SK-N-SH (cell line): ENCODE measurements at regions not wholly inside any gene's neighbourhood (a gene's known extent, or its start where the extent isn't known, plus 50 kb on each side); places are given as distances from the start of the nearest gene placed in this dataset.

ENCODE experiments used
- CTCF ChIA-PET: fragments of 300-600, 350-600 bp; formaldehyde crosslinking; extraction: SDS; loops from one replicate; lab custom pipeline; 2021; lab: Yijun Ruan, JAX
- POLR2A ChIA-PET: fragments of 350-600 bp; sonication (Branson Sonifier 250); formaldehyde crosslinking; extraction: SDS; loops from one replicate; lab custom pipeline; 2020; ENCODE audit warnings: antibody characterized with exemption, inconsistent platforms; lab: Yijun Ruan, JAX
- DNase-seq: peaks from one replicate; pipeline ENCODE4 v3.0.0; 2012
- H2AFZ ChIP-seq: fragments of 200-600 bp; sonication (generic); 2 replicates; pipeline ENCODE4 v1.8.1; 2016; ENCODE audit warnings: antibody characterized with exemption, mild to moderate bottlenecking, low read depth
- H3F3A ChIP-seq: fragments of 200-600 bp; sonication (generic); replicated peaks from 2 replicates; pipeline ENCODE3; 2016; ENCODE audit warnings: antibody characterized with exemption, mild to moderate bottlenecking; ENCODE audit not compliant: insufficient read depth
- H3K27ac ChIP-seq, 2 experiments: fragments of 200-500 bp in 1 of 2; fragments of 200-600 bp in 1 of 2; sonication (Bioruptor generic) in 1 of 2; sonication (generic), shearing (Covaris generic) in 1 of 2; 2 replicates each; pipeline versions ENCODE4 v1.5.1 to v1.6.1; 2014 to 2016; ENCODE audit warnings: low read depth in 2 of 2, inconsistent platforms in 1 of 2, low read length in 1 of 2, mild to moderate bottlenecking in 1 of 2, mixed read lengths in 1 of 2
- H3K27me3 ChIP-seq: fragments of 200-600 bp; sonication (generic), shearing (Covaris generic); 2 replicates; pipeline ENCODE4 v1.6.1; 2016; ENCODE audit warnings: mixed run types; ENCODE audit not compliant: insufficient read depth
- H3K36me3 ChIP-seq, 2 experiments: fragments of 200-500 bp in 1 of 2; fragments of 200-600 bp in 1 of 2; sonication (Bioruptor generic) in 1 of 2; sonication (generic) in 1 of 2; replicated peaks in 1 of 2; 2 replicates each; pipeline versions ENCODE3 to v1.5.1; 2014 to 2016; ENCODE audit warnings: low read length in 1 of 2, mild to moderate bottlenecking in 1 of 2; ENCODE audit not compliant: insufficient read depth in 2 of 2, control insufficient read depth in 1 of 2
- H3K4me1 ChIP-seq, 2 experiments: fragments of 200-500 bp in 1 of 2; fragments of 200-600 bp in 1 of 2; sonication (Bioruptor generic) in 1 of 2; sonication (generic), shearing (Covaris generic) in 1 of 2; 2 replicates each; pipeline versions ENCODE4 v1.5.1 to v1.6.1; 2014 to 2016; ENCODE audit warnings: low read depth in 1 of 2, low read length in 1 of 2, mixed run types in 1 of 2; ENCODE audit not compliant: insufficient read depth in 2 of 2, control insufficient read depth in 1 of 2
- H3K4me2 ChIP-seq: fragments of 200-600 bp; sonication (generic), shearing (Covaris generic); 2 replicates; pipeline ENCODE4 v1.6.1; 2017; ENCODE audit warnings: mixed run types
- H3K4me3 ChIP-seq, 2 experiments: fragments of 200-500 bp in 1 of 2; fragments of 200-600 bp in 1 of 2; sonication (Bioruptor generic) in 1 of 2; sonication (generic), shearing (Covaris generic) in 1 of 2; 2 replicates each; pipeline versions ENCODE4 v1.5.1 to v1.8.1; 2014 to 2016; ENCODE audit warnings: low read depth in 2 of 2, inconsistent platforms in 1 of 2, low read length in 1 of 2, mild to moderate bottlenecking in 1 of 2, mixed read lengths in 1 of 2, moderate library complexity in 1 of 2
- H3K79me2 ChIP-seq: fragments of 200-600 bp; sonication (generic); 2 replicates; pipeline ENCODE4 v1.8.1; 2017; ENCODE audit warnings: mild to moderate bottlenecking; ENCODE audit not compliant: insufficient read depth
- H3K9ac ChIP-seq: fragments of 200-600 bp; sonication (generic); 2 replicates; pipeline ENCODE4 v1.6.1; 2017; ENCODE audit warnings: mixed run types
- H3K9me2 ChIP-seq: fragments of 200-600 bp; sonication (generic); 2 replicates; pipeline ENCODE4 v1.6.1; 2017; ENCODE audit warnings: mixed run types
- H3K9me3 ChIP-seq: fragments of 200-600 bp; sonication (generic); 2 replicates; pipeline ENCODE4 v1.6.1; 2017; ENCODE audit warnings: mixed run types, mild to moderate bottlenecking, moderate library complexity
- H4K20me1 ChIP-seq: fragments of 200-600 bp; sonication (generic); 2 replicates; pipeline ENCODE4 v1.6.1; 2017; ENCODE audit warnings: mild to moderate bottlenecking, mixed run types; ENCODE audit not compliant: insufficient read depth
- CHD2 ChIP-seq: fragments of 150-350 bp; IDR thresholded peaks from 2 replicates; pipeline ENCODE4 v1.6.1; 2018; ENCODE audit warnings: low read length; ENCODE audit not compliant: partially characterized antibody
- ELF1 ChIP-seq: IDR thresholded peaks from 2 replicates; pipeline ENCODE4 v1.4.0; 2012
- EP300 ChIP-seq, 2 experiments: IDR thresholded peaks; 2 replicates each; pipeline versions ENCODE4 v1.4.0 to v1.6.1; 2012; ENCODE audit warnings: borderline replicate concordance in 1 of 2, low read depth in 1 of 2, low read length in 1 of 2
- FOXJ3 ChIP-seq: sonication (generic); formaldehyde crosslinking; IDR thresholded peaks from 2 replicates; pipeline ENCODE4 v1.5.1; 2020; ENCODE audit warnings: mild to moderate bottlenecking, missing genetic modification reagents
- GABPA ChIP-seq: IDR thresholded peaks from 2 replicates; pipeline ENCODE4 v1.4.0; 2012; ENCODE audit warnings: low read depth, mild to moderate bottlenecking
- GATA2 ChIP-seq: sonication (generic); formaldehyde crosslinking; IDR thresholded peaks from 2 replicates; pipeline ENCODE4 v1.5.0; 2020; ENCODE audit warnings: mild to moderate bottlenecking, missing genetic modification reagents
- IRF3 ChIP-seq: fragments of 150-350 bp; IDR thresholded peaks from 2 replicates; pipeline ENCODE4 v1.6.1; 2016; ENCODE audit warnings: mild to moderate bottlenecking, low read depth, low read length
- PBX3 ChIP-seq: IDR thresholded peaks from 2 replicates; pipeline ENCODE4; 2012
- POLR2AphosphoS5 ChIP-seq: IDR thresholded peaks from 2 replicates; pipeline ENCODE4 v1.6.1; 2012; ENCODE audit warnings: low read depth, low read length
- RFX5 ChIP-seq: IDR thresholded peaks from 2 replicates; pipeline ENCODE4 v1.6.1; 2012; ENCODE audit warnings: mild to moderate bottlenecking, improper control_type of control experiment, low read length
- SIN3A ChIP-seq: IDR thresholded peaks from 2 replicates; pipeline ENCODE4 v1.6.1; 2012; ENCODE audit warnings: low read depth, mild to moderate bottlenecking, low read length, moderate library complexity, borderline replicate concordance
- SMC3 ChIP-seq: IDR thresholded peaks from 2 replicates; pipeline ENCODE4 v1.6.1; 2012; ENCODE audit warnings: low read depth, low read length, improper control_type of control experiment
- TAF1 ChIP-seq: IDR thresholded peaks from 2 replicates; pipeline ENCODE4 v1.6.1; 2012; ENCODE audit warnings: low read depth, mild to moderate bottlenecking, low read length, moderate library complexity, borderline replicate concordance
- TCF12 ChIP-seq: IDR thresholded peaks from 2 replicates; pipeline ENCODE4 v1.4.0; 2012
- TEAD4 ChIP-seq: IDR thresholded peaks from 2 replicates; pipeline ENCODE4 v1.4.0; 2012; ENCODE audit warnings: mild to moderate bottlenecking, borderline replicate concordance; ENCODE audit not compliant: insufficient read depth
- USF1 ChIP-seq: IDR thresholded peaks from 2 replicates; pipeline ENCODE4 v1.4.0; 2012; ENCODE audit warnings: low read depth, borderline replicate concordance
- YY1 ChIP-seq: IDR thresholded peaks from 2 replicates; pipeline ENCODE4 v1.4.0; 2012; ENCODE audit warnings: low read depth, mild to moderate bottlenecking
- ZBTB33 ChIP-seq: IDR thresholded peaks from 2 replicates; pipeline ENCODE4 v1.4.0; 2012; ENCODE audit warnings: low read depth, borderline replicate concordance
- WGBS: methylation state at CpG from one replicate; pipeline ENCODE4 v1.1.6; 2017; ENCODE audit warnings: low lambda C conversion rate; 5-methylcytosine and 5-hydroxymethylcytosine counted together

GRCh38 chr2:125596612-125597011 is 1059.3 kb upstream of the GYPC start:
- 3% methylated on average over 3 of the region's 3 CpGs for WGBS
- no peak for DNase-seq

GRCh38 chr2:125615438-125615837 is 1040.5 kb upstream of the GYPC start:
- Histone ChIP-seq H3K9me2 (no peaks in the 10 kb centered on the region), H3F3A (no peaks in the 10 kb centered on the region), H3K4me3 (no peak overlapping the region), H3K9me3 (no peaks in the 10 kb centered on the region), H3K9ac (no peak overlapping the region), H3K4me1 (no peaks in the 10 kb centered on the region), H3K27me3 (no peaks in the 10 kb centered on the region), H4K20me1 (no peaks in the 10 kb centered on the region), H3K36me3 (no peaks in the 10 kb centered on the region), H3K27ac (no peak overlapping the region), H3K79me2 (no peaks in the 10 kb centered on the region), H2AFZ (no peak overlapping the region), H3K4me2 (no peak overlapping the region)
- CTCF ChIA-PET = no interaction called here
- POLR2A ChIA-PET = no interaction called here
- WGBS = 13% methylated on average over 3 of the region's 3 CpGs
- TF ChIP-seq SMC3 = no peak
- no peak for TF ChIP-seq CHD2
- TF ChIP-seq ELF1 = no peak
- TF ChIP-seq RFX5 = no peak
- no peak for TF ChIP-seq ZBTB33
- TF ChIP-seq SIN3A = no peak
- TF ChIP-seq FOXJ3 (CRISPR knock-in tag) = no peak
- no peak for TF ChIP-seq IRF3
- no peak for TF ChIP-seq YY1
- no peak for TF ChIP-seq TCF12
- no peak for DNase-seq

More at GRCh38 chr2:125596612-125597011, 1059.3 kb upstream of the GYPC start:
- Histone ChIP-seq H3K27ac (no peak overlapping the region), H3K4me1 (no peaks in the 10 kb centered on the region; a peak in 1 of 4 replicates), H4K20me1 (no peaks in the 10 kb centered on the region), H3K27me3 (no peaks in the 10 kb centered on the region), H3K9me3 (peaks cover 4% of the 10 kb centered on the region; the same call in 1 of the 2 replicates), H3K9ac (no peak overlapping the region), H3K4me2 (no peak overlapping the region), H3K4me3 (no peak overlapping the region), H2AFZ (no peak overlapping the region), H3K36me3 (no peaks in the 10 kb centered on the region), H3K9me2 (no peaks in the 10 kb centered on the region), H3F3A (no peaks in the 10 kb centered on the region), H3K79me2 (no peaks in the 10 kb centered on the region)
- POLR2A ChIA-PET = no interaction called here
- CTCF ChIA-PET = no interaction called here
- no peak for TF ChIP-seq ZBTB33
- no peak for TF ChIP-seq ELF1
- no peak for TF ChIP-seq TAF1
- TF ChIP-seq CHD2 = no peak
- no peak for TF ChIP-seq GABPA
- no peak for TF ChIP-seq EP300 (IDR thresholded peaks at IDR 0.05; ENCODE audit: borderline replicate concordance in 1 of 2, low read depth in 1 of 2, low read length in 1 of 2)
- no peak for TF ChIP-seq USF1
- no peak for TF ChIP-seq POLR2AphosphoS5
- TF ChIP-seq SMC3 = no peak
- no peak for TF ChIP-seq PBX3
- no peak for TF ChIP-seq TEAD4
- no peak for TF ChIP-seq TCF12
- TF ChIP-seq GATA2 = no peak
